CD4-positive, alpha-beta T cell treated with Interleukin-4 for 4 hours (primary cell): ENCODE measurements at regions not wholly inside any gene's neighbourhood (a gene's known extent, or its start where the extent isn't known, plus 50 kb on each side); places are given as distances from the start of the nearest gene placed in this dataset.
"Not testable (repeated sequence)": the region's sequence is repeated elsewhere in the genome, so short reads cannot be mapped to it uniquely, and the experiment has no call there.

ENCODE experiments used
- DNase-seq: peaks from one replicate; pipeline ENCODE4 v3.0.0-alpha.2; 2020

- no peak for DNase-seq
These were observed 75.6 kb upstream of the TSC22D1 start for GRCh38 chr13:44651724-44652123.

- no peak for DNase-seq
These were observed 75.1 kb upstream of the TSC22D1 start for GRCh38 chr13:44651209-44651608.

- DNase-seq, result no peak
These were observed 73.7 kb upstream of the TSC22D1 start for GRCh38 chr13:44649834-44650233.

GRCh38 chr13:44649104-44649428 lies 72.9 kb upstream of the TSC22D1 start:
- no peak for DNase-seq

GRCh38 chr13:44648392-44649103 lies 72.4 kb upstream of the TSC22D1 start:
- peak; percentile 6 for DNase-seq

GRCh38 chr13:44647560-44647959 lies 71.4 kb upstream of the TSC22D1 start:
- not testable (repeated sequence) for DNase-seq

- no peak for DNase-seq
These were observed 69.9 kb upstream of the TSC22D1 start for GRCh38 chr13:44646044-44646443.

- no peak for DNase-seq
These were observed 67.1 kb upstream of the TSC22D1 start for GRCh38 chr13:44643256-44643655.

GRCh38 chr13:44637581-44637980 lies 61.5 kb upstream of the TSC22D1 start:
- no peak for DNase-seq

- no peak for DNase-seq
These were observed 53.5 kb upstream of the TSC22D1 start for GRCh38 chr13:44629465-44630183.

GRCh38 chr13:44628826-44629225 lies 52.7 kb upstream of the TSC22D1 start:
- not testable (repeated sequence) for DNase-seq

GRCh38 chr13:44627441-44627840 lies 51.3 kb upstream of the TSC22D1 start:
- no peak for DNase-seq

GRCh38 chr13:44626176-44626575 lies 50.0 kb upstream of the TSC22D1 start:
- DNase-seq, result no peak
